ENCODE measurements at regions not wholly inside any gene's neighbourhood (a gene's known extent, or its start where the extent isn't known, plus 50 kb on each side); places are given as distances from the start of the nearest gene placed in this dataset.

GRCh38 chr4:45621971-45622370, 501.9 kb downstream of the GABRG1 start:
- TF ChIP-seq EZH2 (IDR thresholded peaks at IDR 0.05) (no peak), POLR2AphosphoS5 (IDR thresholded peaks at IDR 0.05; ENCODE audit: borderline replicate concordance, low read depth, low read length) (no peak)
